ENCODE measurements at regions not wholly inside any gene's neighbourhood (a gene's known extent, or its start where the extent isn't known, plus 50 kb on each side); places are given as distances from the start of the nearest gene placed in this dataset.

DNA sequence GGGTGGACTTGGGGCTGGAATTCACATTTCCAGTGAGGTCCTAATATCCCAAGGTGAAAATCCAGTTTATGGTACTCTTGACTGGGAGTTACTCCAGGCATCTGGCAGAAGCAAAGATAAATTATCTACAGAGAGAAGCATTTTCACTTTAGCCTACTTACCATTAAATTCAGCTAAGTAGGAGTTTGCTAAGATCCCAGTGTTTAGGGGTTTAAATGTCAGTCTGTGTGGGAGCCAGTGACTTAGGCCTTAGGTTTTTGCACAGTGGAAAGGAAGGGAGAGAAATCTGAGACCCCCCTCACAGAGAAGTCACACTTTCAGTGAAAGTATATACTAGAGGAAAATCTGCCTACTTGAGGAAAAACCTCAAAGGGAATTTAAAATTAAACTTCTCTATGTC lies 134.2 kb downstream of the IQUB start (continued):
- TF ChIP-seq, protein P1, sequence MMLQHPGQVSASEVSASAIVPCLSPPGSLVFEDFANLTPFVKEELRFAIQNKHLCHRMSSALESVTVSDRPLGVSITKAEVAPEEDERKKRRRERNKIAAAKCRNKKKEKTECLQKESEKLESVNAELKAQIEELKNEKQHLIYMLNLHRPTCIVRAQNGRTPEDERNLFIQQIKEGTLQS (IDR thresholded peaks at IDR 0.05; ENCODE audit: borderline replicate concordance, extremely low read depth, low read depth, low read length) = no peak
- TF ChIP-seq IKZF1 (conservative IDR thresholded peaks at IDR 0.05) = no peak

DNA sequence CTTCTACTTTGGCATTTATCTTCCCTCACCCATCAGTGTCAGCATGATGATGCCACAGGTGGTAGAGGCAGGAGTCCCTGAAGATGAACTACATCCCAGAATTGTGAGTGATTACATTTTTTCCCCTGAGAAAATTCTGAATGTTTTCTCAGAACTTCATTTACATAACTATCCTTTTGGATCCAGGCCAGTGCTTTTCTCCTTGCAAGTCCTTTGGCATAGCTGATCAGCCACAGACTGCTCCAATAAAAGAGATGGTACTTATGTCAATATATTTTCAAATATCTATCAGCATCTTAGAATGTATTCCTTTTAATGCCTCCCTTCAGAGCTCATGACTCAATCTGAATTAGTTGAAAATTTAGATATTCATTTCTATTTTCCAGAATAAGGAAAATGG lies 135.5 kb downstream of the IQUB start:
- no peaks in the 10 kb centered on the region for H3K27me3 ChIP-seq (replicated peaks in 1 of 2; ENCODE audit: control insufficient read depth in 2 of 2, insufficient read depth in 2 of 2, low read length in 1 of 2)
- no peak for DNase-seq (ENCODE audit: low read depth, low spot score)
- no peaks in the 10 kb centered on the region for H3K9me3 ChIP-seq (replicated peaks; ENCODE audit: control insufficient read depth, insufficient read depth, low read length)
- ATAC-seq = no peak
- no peak overlapping the region for H3K4me3 ChIP-seq
- SMC1A ChIA-PET (ENCODE audit: uncharacterized antibody, unreplicated experiment) = interaction anchor here (1.4 kb wide), 1 partner anchor 8 kb away, joined by 3 read pairs; no protein-coding TSS in a partner anchor
- POLR2A ChIA-PET = no interaction called here
- no peak overlapping the region for H3K9ac ChIP-seq (ENCODE audit: control insufficient read depth, insufficient read depth, low read length)
- no TSS peak for BruUV-seq (replicated peaks)
- no peaks in the 10 kb centered on the region for H3K4me1 ChIP-seq (ENCODE audit: control insufficient read depth, insufficient read depth, low read length)
- no peak for FAIRE-seq
- in situ Hi-C loops (cut with MboI) (no loop called here), intact Hi-C loops (cut with micrococcal nuclease; ENCODE audit: unreplicated experiment) (no loop called here)
- H4K20me1 ChIP-seq (ENCODE audit: control insufficient read depth, insufficient read depth) = no peaks in the 10 kb centered on the region
- no peaks in the 10 kb centered on the region for H3K36me3 ChIP-seq (ENCODE audit: control insufficient read depth in 2 of 2, insufficient read depth in 2 of 2, low read length in 1 of 2)
- no peak overlapping the region for H2AFZ ChIP-seq (ENCODE audit: control insufficient read depth, low read depth, low read length)
- H3K27ac ChIP-seq (ENCODE audit: control insufficient read depth, insufficient read depth) = no peak overlapping the region
- H3K4me2 ChIP-seq (ENCODE audit: control insufficient read depth, insufficient read depth) = no peak overlapping the region
- RAD21 ChIA-PET (ENCODE audit: unreplicated experiment) = interaction anchor here (1.5 kb wide), 1 partner anchor 9 kb away, joined by 3 read pairs; no protein-coding TSS in a partner anchor
- CTCF ChIA-PET = no interaction called here
- no peaks in the 10 kb centered on the region for H3K79me2 ChIP-seq (ENCODE audit: control insufficient read depth, insufficient read depth, low read length)
- no peak for TF ChIP-seq MTA3 (IDR thresholded peaks at IDR 0.05; ENCODE audit: borderline replicate concordance, low read length)
- TF ChIP-seq, protein P2, sequence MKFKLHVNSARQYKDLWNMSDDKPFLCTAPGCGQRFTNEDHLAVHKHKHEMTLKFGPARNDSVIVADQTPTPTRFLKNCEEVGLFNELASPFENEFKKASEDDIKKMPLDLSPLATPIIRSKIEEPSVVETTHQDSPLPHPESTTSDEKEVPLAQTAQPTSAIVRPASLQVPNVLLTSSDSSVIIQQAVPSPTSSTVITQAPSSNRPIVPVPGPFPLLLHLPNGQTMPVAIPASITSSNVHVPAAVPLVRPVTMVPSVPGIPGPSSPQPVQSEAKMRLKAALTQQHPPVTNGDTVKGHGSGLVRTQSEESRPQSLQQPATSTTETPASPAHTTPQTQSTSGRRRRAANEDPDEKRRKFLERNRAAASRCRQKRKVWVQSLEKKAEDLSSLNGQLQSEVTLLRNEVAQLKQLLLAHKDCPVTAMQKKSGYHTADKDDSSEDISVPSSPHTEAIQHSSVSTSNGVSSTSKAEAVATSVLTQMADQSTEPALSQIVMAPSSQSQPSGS (IDR thresholded peaks at IDR 0.05; ENCODE audit: low read length) = no peak
- no peak for TF ChIP-seq DPF2 (IDR thresholded peaks at IDR 0.05)
- no peak for TF ChIP-seq EP300 (IDR thresholded peaks at IDR 0.05; ENCODE audit: borderline replicate concordance in 1 of 2, control insufficient read depth in 1 of 2, low read depth in 2 of 2, low read length in 2 of 2)
- no peak for TF ChIP-seq MEF2B (IDR thresholded peaks at IDR 0.05; ENCODE audit: partially characterized antibody, poor library complexity, severe bottlenecking)
- no peak for TF ChIP-seq CBFB (IDR thresholded peaks at IDR 0.05; ENCODE audit: low read depth)
- TF ChIP-seq ZNF207 (IDR thresholded peaks at IDR 0.05; ENCODE audit: borderline replicate concordance) = no peak
- no peak for TF ChIP-seq NR2F1 (conservative IDR thresholded peaks at IDR 0.05)
- no peak for TF ChIP-seq SREBF1 (IDR thresholded peaks at IDR 0.05; ENCODE audit: low read length)
- no peak for TF ChIP-seq ZNF384 (IDR thresholded peaks at IDR 0.05; ENCODE audit: borderline replicate concordance, low read depth, low read length)
- TF ChIP-seq, protein P3, sequence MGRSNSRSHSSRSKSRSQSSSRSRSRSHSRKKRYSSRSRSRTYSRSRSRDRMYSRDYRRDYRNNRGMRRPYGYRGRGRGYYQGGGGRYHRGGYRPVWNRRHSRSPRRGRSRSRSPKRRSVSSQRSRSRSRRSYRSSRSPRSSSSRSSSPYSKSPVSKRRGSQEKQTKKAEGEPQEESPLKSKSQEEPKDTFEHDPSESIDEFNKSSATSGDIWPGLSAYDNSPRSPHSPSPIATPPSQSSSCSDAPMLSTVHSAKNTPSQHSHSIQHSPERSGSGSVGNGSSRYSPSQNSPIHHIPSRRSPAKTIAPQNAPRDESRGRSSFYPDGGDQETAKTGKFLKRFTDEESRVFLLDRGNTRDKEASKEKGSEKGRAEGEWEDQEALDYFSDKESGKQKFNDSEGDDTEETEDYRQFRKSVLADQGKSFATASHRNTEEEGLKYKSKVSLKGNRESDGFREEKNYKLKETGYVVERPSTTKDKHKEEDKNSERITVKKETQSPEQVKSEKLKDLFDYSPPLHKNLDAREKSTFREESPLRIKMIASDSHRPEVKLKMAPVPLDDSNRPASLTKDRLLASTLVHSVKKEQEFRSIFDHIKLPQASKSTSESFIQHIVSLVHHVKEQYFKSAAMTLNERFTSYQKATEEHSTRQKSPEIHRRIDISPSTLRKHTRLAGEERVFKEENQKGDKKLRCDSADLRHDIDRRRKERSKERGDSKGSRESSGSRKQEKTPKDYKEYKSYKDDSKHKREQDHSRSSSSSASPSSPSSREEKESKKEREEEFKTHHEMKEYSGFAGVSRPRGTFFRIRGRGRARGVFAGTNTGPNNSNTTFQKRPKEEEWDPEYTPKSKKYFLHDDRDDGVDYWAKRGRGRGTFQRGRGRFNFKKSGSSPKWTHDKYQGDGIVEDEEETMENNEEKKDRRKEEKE (IDR thresholded peaks at IDR 0.05) = no peak
- TF ChIP-seq FOXM1 (IDR thresholded peaks at IDR 0.05; ENCODE audit: low read depth, low read length) = no peak
- no peak for TF ChIP-seq HDAC2 (IDR thresholded peaks at IDR 0.05)
- no peak for TF ChIP-seq POLR2A (IDR thresholded peaks at IDR 0.05; ENCODE audit: low read depth, low read length)
- no peak for TF ChIP-seq CBX5 (IDR thresholded peaks at IDR 0.05; ENCODE audit: low read depth)
- TF ChIP-seq, protein P4, sequence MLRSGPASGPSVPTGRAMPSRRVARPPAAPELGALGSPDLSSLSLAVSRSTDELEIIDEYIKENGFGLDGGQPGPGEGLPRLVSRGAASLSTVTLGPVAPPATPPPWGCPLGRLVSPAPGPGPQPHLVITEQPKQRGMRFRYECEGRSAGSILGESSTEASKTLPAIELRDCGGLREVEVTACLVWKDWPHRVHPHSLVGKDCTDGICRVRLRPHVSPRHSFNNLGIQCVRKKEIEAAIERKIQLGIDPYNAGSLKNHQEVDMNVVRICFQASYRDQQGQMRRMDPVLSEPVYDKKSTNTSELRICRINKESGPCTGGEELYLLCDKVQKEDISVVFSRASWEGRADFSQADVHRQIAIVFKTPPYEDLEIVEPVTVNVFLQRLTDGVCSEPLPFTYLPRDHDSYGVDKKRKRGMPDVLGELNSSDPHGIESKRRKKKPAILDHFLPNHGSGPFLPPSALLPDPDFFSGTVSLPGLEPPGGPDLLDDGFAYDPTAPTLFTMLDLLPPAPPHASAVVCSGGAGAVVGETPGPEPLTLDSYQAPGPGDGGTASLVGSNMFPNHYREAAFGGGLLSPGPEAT (IDR thresholded peaks at IDR 0.05; ENCODE audit: low read depth) = no peak
